ENCODE measurements at regions not wholly inside any gene's neighbourhood (a gene's known extent, or its start where the extent isn't known, plus 50 kb on each side); places are given as distances from the start of the nearest gene placed in this dataset.

DNA sequence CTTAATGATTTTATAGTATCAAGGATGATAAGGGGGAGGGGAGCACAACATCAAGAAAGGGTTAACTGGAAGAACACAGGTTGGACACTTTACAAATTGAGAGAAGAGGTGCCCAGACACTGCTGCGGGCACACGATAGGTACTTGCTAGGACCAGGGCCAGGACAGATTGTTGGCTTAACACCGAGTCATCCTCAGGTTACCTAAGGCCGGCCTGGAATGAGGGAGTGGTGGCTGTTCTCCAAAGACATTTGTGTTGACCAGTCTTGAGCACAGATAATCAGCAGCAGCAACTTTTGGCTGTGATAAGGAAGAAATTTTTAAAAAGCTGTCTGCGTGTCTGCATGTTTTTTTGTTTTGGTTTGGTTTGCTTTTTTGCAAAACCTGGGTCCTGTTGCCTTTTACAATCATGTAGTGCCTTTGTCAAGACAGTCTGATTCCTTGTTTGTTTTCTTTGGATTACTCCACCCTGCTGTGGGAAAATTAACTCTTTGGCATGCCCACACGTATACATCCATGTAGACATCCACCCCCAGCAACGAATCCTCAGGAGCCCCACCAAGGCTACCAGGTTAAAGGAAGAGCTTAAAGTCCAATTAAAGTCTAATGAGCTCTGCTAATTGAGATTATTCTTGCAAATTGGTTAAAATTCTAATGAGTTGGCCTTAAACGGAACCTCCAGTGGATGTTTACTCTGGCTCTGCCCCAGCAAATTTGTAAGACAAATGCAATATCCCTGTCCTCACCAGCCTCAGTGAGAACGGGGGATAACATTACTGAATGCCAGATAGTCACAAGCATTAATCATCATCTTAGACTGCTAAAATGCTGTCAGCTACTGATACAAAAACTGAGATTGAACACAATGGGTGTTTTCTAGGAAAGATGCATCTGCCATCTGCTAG, 382.3 kb downstream of the ACTL7B start:
- no peak for DNase-seq (ENCODE audit: low read depth in 4 of 4, low spot score in 3 of 4)

DNA sequence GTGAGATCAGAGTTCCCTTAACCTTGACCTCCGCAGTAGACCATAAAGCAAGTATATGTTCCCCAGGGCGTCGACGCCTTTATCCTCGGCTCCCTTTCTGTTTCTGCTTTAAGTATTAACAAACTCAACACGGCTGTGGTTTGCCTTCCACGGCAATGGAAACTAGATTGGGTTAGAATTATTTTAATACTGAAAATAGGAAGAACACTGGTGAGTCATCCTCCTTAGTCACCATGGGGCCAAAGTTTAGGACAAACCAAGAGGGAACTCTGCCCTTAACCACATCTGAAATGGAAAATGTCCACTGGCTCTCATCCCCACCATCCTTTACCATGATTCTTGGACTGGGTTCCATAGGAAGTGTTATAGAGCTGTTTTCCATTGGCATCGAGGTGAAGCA, 386.1 kb downstream of the ACTL7B start:
- DNase-seq (ENCODE audit: low read depth in 4 of 4, low spot score in 3 of 4): no peak

DNA sequence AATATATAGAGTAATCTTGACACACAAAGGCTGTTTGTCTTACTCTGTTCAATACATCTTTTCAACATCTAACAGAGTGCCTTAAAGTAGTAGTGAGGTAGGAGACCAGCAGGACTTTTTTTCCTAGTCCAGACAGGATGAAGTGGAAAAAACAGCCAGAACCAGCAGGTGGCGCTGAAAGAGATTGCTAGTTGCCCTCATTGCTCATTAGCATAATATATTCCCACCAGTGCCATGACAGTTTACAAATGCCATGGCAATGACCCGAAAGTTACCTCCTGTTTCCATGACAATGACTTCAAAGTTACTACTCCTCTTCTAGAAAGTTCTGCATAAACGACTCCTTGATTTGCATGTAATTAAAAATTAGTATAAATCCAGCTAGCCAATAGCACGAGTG, 387.4 kb downstream of the ACTL7B start:
- no peak for DNase-seq (ENCODE audit: low read depth in 4 of 4, low spot score in 3 of 4)

DNA sequence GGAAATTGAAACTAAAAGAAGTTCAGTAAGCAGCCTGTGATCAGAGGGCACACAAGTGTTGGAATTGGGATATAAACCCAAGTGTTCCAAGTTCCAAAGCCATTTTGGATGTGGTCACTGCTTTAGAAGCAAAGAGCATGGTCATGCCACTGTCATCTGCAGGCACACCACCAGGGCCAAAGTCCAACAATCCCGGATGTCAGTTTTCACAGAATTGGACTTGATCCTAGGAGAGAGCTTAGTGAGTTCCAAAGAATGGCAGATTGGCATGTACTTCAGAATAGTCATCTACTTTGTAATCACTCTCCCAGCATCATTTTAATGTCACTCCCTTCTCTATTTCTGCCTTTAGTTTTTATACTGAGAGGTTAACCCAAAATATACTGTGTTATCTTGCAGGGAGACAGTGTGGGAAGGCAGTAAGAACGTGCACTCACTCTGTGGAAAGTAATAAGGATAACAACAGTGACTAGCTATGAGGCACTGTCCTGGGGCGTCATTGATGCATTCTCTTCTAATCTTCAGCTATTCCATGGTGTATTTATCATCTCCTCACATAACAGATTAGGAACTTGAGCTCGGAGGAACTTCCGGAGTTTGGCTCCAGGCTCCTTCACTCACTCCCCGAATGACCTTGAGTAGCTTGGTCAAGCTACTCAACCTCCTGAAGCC, 388.0 kb downstream of the ACTL7B start:
- DNase-seq (ENCODE audit: low read depth in 4 of 4, low spot score in 3 of 4): no peak

DNA sequence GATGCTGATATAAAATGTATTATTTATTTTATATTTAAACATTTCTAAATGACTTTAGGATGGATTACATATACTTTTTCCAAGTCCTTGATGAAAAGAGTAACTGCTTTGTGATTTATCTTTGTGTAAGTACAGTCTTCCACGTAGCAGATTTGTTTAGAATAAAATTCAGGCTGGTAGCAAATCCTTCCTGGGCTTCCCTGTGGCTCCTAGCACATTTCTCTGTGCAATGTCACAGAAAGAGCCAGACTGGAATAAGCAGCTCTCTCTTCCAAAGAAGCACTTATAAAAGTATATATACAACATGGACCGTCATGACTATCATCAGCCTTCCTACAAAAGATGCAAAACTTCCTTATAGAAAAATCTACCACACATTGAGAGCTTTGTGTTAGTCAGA, 388.6 kb downstream of the ACTL7B start:
- no peak for DNase-seq (ENCODE audit: low read depth in 4 of 4, low spot score in 3 of 4)

DNA sequence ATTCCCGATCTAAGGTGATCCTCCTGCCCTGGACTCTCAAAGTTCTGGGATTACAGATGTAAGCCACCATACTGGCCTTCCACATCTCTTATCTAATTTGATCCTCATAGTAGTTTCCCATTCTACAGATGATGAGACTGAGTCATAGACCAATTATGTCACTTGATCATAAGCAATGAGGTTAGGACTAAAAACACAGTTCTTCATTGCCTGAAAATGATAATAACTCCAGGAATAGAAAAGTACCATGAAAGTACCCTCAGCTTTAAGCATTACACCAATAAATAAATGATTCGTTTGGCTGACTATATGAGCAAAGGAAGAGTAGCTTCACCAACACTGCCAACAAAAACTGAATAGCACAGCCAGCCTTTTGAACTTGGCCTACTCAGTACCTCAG, 389.5 kb downstream of the ACTL7B start:
- DNase-seq (ENCODE audit: low read depth in 4 of 4, low spot score in 3 of 4): no peak

DNA sequence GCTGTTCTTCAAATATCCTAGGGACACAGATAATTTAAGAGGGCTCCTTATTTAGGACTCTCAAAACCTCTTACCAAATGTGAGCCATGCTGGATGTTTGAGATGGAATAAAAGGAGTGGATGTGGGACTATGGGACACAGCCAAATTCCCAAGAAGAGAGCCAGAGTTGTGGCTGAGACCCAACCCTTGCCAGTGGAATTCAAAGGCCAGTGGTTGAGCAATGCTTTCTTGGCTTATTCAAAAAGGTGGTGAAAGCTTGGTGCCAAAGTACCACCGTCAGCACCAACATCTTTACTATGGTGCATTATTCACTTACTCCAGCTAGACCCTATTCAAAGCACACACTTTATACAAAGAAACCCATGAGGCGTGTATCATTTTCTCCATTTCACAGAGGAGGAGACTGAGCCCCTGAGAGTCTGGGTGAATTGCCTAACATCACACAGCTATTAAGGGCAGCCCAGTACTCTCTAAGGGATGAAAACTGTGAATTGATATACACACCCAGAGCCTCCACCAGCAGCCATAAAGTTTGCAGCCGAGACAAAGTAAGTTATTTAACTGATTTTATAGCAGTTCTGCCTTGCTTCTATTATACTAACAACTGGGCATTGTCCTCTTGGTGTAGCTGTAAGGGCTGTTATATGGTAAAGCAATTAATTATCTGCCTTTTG, 391.7 kb downstream of the ACTL7B start:
- DNase-seq (ENCODE audit: low read depth in 4 of 4, low spot score in 3 of 4): no peak

DNA sequence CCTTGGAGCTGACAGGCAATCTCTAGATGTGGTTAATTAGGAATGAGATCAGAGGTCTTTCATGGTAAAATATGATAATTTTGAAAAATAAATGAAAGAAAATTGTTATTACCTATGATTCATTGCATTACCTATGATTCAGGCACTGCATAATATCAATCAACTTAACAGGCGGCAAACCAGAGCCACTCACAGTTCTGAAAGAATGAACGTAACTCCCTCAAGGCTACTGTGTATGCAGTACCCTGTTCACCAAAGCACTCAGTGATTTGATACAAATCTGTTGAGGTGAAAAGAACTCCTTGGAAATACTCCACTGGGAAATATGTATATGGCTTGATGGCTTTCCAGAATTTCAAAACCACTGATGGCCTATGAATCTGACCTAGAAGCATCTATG, 398.9 kb downstream of the ACTL7B start:
- DNase-seq (ENCODE audit: low read depth in 4 of 4, low spot score in 3 of 4): no peak

DNA sequence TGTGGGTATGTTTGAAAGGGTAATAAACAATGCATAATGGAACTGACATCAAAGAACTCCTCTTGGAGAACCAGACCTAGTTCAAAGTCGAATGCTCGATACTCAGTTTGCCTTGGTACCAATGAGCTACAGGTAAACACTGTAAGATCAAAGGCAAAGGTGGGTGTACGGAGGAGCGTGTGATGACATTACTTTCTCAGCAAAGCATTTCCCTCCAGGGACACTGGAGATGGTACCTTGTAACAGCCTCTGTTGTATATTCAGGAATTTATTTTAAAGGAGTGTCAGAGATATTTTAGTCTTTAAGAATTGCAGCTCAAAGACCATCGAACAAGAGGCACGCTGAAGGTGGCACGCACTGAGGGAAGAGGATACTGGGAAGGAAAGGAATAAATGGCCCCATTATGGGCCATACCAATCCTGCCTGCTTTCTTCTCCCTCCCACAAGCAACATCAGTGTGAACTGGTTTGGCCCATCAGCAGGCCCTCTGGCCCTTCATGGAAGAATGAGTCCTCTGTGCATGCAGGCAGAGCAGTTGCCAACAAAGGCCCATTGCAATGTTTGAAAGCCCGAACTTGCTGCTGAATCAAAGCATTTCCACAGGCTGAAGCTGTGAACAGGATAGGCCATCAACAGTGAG, 410.2 kb downstream of the ACTL7B start:
- no peak for DNase-seq (ENCODE audit: low read depth in 4 of 4, low spot score in 3 of 4)

DNA sequence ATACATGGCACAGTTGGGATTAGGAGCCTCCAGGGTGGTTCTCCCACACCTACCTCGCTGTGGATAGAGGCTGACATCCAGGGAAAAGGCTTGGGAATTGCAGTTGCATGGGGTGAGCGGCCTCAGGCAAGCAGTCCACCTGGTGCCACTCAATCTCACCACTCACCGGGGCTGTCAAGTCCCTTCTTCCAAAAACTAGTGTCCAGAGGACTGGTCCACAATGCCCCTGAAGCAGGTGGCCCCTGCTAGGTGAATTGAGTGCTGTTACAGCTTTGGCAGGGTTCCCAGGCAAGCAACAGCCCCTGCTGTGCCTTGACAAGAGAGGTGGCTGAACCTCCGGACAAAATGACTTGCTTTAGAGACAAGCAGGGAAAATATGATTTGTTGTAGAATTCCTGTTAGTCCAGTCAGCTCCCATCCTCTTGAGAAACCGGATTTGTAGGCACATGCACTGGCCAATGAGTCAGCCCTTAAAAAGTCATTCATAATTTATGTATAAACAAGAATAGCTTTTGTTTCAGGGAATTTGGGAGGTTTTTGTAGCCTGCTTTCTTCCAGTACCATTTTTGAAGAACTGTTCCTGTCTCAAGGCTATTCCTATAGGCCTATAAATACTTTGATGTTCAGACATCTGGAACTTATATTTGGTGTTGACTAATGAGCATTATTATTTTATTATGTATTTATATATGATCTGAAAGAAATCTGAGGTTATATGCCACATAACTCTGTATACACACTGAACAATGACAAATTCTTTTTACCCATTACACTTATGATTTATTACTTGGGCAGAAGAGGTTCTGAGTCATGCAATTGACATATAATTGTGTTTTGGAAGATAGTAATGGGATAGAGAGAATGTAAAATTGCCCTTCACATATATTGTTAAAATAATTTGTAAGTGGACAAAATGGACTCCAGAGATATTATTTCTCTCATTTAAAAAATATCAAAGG, 411.1 kb downstream of the ACTL7B start:
- no peak for DNase-seq (ENCODE audit: low read depth in 4 of 4, low spot score in 3 of 4)

DNA sequence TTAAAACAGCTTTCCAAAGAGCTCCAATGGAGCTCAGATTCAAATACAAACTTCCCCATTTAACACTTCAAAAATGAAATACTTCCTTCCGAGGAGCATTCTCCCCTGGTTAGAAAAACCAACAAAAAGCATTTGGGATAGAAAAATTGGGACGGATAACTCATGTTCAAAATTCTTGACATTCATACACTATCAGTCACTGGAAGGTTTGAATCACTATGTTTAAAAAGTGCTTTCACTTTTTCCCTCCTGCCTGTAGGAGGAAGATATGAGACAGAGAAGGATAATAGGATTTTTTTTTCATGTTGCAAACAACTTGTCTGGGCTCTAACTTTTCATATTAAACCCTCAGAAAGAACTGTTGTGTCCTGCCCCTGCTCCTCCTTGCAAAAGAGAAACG, 412.0 kb downstream of the ACTL7B start:
- DNase-seq (ENCODE audit: low read depth in 4 of 4, low spot score in 3 of 4): no peak

DNA sequence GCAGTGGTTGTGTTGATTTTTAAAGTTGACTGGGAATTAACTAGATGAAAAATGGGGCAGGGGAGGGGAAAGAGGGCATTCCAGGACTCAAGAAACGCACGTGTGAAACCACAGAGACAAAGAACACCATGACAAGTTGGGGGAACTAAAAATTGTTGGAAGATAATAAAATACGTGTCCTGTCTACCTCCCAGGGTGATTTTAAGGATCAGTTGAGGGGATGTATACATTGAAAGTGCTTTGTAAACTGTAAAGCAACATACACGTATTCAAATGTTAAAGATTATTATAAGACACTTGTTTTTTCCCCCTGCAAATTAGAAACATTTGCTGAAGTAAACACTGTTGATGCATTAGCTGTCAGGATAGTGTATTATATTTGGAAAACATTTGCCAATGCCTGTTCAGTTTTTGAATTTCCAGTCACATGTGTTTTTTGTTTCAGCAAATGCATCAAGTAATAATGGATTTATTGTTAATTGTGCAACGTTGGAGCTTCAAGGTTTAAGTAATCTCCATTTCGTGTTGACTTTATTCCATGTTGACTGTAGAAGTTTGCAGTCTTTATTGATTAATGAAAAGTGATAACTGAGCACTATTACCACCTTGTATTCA, 412.7 kb downstream of the ACTL7B start:
- DNase-seq (ENCODE audit: low read depth in 4 of 4, low spot score in 3 of 4): no peak

DNA sequence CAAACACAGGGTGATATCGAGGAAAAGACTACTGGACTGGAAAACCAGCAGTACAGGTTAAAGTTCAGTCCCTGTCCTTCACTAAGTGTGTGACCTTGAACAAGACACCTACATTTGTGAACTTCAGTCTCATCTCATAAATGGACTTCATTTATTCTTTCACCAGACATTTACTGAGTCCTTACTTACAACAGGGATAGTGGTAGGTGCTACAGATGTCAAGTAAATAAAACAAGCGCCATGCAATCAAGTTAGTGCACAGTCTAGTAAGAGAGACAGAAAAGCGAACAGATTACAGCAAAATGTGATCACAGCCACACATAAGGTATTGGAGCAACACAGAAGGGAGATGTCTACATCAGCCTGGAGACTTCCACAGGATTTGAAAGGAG, 413.2 kb downstream of the ACTL7B start:
- DNase-seq (ENCODE audit: low read depth in 4 of 4, low spot score in 3 of 4): no peak

DNA sequence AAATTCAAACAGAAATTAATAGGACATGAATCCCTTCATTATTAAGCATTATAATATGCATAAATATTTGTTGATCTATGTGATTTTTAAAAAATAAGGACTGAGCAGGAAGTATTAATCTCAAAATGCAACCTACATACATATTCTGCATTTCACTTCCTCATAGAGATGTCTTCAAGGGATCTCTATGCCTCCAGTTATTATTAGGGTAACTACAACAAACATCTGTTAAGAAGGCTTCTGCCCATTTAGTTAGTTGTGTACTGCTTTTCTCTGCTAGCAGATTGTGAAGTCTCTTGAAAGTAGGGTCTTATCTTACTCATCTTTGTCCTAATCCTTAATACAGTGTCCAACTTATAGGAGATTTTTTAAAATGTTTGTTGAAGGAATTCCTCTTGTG, 414.1 kb downstream of the ACTL7B start:
- DNase-seq (ENCODE audit: low read depth in 4 of 4, low spot score in 3 of 4): no peak

DNA sequence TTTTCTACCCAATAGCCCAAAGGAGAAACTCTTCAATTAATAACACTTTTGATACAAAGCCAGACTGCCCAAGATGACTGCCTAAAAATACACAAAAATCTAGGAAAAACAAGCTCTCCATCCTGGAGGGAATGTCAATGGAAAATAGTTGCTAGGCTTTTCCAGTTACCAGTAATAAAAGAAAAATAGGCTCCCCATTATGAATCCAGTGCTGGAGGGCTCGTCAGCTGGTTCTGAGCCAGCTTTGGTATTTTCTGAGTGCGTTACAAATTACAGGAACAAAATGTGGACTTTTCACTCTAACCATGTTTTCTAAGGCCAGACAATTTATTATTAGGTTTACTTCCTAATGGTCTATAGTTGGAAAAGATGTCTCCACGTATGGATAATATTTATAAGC, 414.5 kb downstream of the ACTL7B start:
- no peak for DNase-seq (ENCODE audit: low read depth in 4 of 4, low spot score in 3 of 4)

DNA sequence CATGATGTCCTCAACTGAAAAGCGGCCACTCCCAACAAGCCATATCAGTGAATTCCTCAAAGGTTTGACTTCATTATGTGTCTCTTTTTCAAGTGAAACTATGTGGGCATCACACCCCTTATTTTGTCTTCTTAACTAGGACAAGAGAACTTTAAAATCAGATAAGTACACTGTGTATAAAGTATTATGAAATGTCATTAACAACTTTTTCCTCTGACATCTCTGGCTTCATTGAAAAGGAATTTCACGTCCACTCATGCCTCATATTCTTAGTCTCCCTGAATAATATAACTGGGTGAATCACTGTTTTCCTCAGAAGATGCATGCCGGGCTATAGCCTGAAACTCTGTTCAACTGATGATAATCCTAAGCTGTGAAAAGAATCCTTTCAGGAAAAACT, 415.8 kb downstream of the ACTL7B start:
- no peak for DNase-seq (ENCODE audit: low read depth in 4 of 4, low spot score in 3 of 4)

DNA sequence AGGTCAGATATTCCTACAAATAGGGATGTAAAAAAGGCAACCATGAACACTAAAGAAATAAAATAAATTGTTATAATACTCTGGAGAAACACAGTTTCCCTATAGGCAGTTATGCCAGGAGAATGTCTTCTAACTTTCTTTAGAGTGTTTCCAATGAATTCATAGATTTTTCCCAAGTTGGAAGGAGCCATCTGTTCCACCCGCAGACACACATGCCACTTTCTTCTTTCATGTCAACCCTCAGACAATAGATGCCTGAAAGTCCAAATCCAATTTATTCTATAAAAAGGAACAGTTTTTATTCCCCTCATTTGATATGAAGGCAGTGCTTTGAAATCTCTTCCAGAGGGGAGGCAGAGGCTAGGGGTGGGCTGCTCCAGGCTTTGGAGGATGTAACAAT, 418.1 kb downstream of the ACTL7B start:
- DNase-seq (ENCODE audit: low read depth in 4 of 4, low spot score in 3 of 4): no peak

DNA sequence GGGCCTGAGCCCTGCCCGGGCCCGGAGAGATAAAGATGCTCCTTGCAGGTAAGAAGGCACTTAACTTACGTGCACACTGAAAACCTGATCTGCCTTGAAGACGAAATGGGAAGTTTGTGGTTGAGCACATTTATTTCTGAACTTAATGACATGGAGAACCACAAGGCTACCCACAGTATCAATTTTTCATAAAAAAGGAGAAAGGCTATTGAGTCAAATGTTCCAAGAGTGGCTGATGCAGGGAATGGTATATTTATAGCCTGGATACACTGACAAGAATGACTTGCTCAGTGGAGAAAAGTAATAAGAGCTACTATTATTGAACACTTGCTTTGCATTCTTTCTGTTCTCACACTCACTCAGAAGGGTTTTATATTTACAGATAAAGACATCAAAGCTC, 419.3 kb downstream of the ACTL7B start:
- no peak for DNase-seq (ENCODE audit: low read depth in 4 of 4, low spot score in 3 of 4)

DNA sequence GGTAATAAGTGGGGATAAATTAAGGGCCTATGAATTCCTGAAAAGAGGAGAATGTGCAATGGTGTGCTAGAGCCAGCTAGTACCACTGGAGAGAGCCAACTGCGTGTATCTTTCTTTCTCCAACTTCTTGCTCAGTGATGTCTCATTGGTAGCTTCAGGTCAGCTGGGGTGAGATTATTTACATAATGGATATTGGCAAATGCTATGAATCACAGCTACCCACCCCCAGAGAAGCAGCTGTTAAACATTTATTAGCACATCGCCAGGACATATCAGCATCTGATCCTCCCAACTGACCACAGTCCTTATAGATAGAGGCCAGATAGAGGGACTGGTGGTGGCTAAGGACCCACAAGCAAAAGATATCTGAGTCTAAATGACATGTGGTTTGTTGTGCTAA, 421.3 kb downstream of the ACTL7B start:
- no peak for DNase-seq (ENCODE audit: low read depth in 4 of 4, low spot score in 3 of 4)

DNA sequence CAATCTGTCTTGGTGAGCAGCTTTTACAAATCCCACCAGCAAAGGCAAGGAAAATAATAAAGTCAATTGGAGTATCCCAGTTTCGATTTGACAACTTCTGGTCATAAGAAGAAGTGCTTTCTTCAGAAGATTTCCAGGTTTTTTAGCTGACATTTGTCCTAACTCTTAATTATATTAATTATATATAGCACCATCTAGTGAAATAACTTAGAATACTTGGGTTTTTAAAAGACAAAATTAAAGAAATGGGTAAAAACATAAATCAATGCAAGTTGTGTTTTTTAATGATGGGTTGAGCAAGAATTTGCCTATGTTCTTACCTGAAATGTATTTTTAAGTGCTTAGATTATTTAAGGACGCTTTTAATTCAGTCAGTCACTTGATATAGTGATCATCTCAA, 421.8 kb downstream of the ACTL7B start:
- no peak for DNase-seq (ENCODE audit: low read depth in 4 of 4, low spot score in 3 of 4)

Data from left renal pelvis (tissue), 4 donors.